RWPE1 (cell line): ENCODE measurements at regions not wholly inside any gene's neighbourhood (a gene's known extent, or its start where the extent isn't known, plus 50 kb on each side); places are given as distances from the start of the nearest gene placed in this dataset.

Experiments
- CTCF ChIA-PET: fragments of 350-600 bp; sonication (Branson Sonifier 250); formaldehyde crosslinking; extraction: SDS; loops from one replicate; lab custom pipeline; 2021; lab: Yijun Ruan, JAX
- POLR2A ChIA-PET: fragments of 400-600 bp; formaldehyde crosslinking; extraction: SDS; loops from one replicate; lab custom pipeline; 2020; ENCODE audit warnings: antibody characterized with exemption; ENCODE audit not compliant: low non-redundant PET; lab: Yijun Ruan, JAX
- DNase-seq: peaks from one replicate; pipeline ENCODE4 v3.0.0; 2012; ENCODE audit warnings: low spot score
- H3K27ac ChIP-seq: fragments of 450-650 bp; 2 replicates; pipeline ENCODE4 v1.5.1; 2017
- TF ChIP-seq, protein P1 (sequence below): fragments of 450-650 bp; conservative IDR thresholded peaks from 2 replicates; pipeline ENCODE4 v1.5.1; 2017; ENCODE audit warnings: low read depth, mild to moderate bottlenecking

DNA sequence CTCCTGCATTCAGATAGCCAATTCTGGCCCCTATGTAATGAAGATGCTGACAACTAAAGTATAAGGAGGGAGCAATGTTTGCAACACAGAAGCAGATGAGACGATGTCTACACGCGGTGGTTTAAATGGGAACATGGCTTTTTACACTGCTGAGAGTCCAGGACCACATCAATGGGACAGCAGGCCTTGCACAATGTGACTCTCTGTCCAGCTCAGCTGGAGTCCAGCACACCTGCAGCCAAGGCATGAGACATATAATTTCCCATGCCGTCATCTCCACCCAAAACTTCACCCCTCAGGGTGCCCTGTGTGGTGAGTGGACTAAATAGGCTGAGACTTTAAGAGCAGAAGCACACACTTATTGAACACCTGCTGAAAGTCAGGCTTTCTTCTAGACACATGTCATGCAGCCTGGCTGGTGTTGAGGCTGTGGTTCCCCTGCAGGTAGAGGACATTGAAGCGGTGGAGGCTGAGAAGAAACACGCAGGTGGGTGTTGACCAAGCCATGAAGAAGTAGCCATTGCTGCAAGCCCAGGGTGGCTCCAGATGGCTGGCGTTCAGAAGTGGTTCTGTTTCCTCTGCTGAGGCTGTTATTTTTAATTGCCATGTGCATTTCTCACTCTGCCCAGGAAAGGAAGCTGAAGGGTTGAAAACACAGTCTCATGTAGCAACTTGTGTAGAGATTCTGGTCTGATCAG, 345.6 kb downstream of the MYCN start:
- no peak for DNase-seq
- H3K27ac ChIP-seq = no peak overlapping the region
- CTCF ChIA-PET = interaction anchor here (0.6 to 0.7 kb wide), 2 partner anchors 108 to 648 kb away, joined by 3 read pairs; no protein-coding TSS in a partner anchor
- POLR2A ChIA-PET = no interaction called here
- TF ChIP-seq, protein P1, sequence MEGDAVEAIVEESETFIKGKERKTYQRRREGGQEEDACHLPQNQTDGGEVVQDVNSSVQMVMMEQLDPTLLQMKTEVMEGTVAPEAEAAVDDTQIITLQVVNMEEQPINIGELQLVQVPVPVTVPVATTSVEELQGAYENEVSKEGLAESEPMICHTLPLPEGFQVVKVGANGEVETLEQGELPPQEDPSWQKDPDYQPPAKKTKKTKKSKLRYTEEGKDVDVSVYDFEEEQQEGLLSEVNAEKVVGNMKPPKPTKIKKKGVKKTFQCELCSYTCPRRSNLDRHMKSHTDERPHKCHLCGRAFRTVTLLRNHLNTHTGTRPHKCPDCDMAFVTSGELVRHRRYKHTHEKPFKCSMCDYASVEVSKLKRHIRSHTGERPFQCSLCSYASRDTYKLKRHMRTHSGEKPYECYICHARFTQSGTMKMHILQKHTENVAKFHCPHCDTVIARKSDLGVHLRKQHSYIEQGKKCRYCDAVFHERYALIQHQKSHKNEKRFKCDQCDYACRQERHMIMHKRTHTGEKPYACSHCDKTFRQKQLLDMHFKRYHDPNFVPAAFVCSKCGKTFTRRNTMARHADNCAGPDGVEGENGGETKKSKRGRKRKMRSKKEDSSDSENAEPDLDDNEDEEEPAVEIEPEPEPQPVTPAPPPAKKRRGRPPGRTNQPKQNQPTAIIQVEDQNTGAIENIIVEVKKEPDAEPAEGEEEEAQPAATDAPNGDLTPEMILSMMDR = no peak

DNA sequence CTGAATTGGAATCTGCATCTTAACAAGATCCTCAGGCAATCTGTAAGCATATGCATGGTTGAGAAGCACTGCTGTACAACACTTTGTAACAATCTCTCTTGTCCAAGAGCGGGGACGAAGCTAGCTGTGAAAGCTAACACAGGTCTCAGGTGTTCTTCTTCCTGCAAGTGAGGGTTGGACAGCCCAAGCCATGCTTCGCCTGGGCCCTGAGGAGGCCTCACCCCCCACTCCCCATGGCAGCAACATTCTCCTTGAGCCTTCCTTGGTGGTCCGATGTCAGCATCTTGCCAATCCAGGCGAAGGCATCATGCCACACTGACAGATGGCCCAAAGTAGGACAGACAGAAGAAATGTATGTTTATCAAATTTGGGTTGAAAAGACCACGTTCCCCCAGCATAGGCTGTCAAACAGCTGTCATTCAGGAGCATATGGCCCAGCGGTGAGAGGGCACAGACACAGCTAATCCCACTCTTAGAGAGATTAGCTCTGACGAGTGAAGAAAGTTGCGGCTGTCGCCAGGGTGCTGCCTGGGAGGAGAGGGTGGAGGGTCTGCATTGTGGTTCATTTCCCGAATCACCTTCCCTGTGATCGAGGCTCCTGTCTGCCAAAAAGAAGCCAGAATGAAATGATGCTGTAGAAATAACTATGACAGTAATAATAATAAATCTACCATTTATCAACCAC, 344.7 kb downstream of the MYCN start:
- H3K27ac ChIP-seq = no peak overlapping the region
- DNase-seq = no peak
- TF ChIP-seq, protein P1 = no peak
- POLR2A ChIA-PET = no interaction called here
- CTCF ChIA-PET = interaction anchor here (0.7 kb wide), 1 partner anchor 462 kb away, joined by 3 read pairs; no protein-coding TSS in a partner anchor

DNA sequence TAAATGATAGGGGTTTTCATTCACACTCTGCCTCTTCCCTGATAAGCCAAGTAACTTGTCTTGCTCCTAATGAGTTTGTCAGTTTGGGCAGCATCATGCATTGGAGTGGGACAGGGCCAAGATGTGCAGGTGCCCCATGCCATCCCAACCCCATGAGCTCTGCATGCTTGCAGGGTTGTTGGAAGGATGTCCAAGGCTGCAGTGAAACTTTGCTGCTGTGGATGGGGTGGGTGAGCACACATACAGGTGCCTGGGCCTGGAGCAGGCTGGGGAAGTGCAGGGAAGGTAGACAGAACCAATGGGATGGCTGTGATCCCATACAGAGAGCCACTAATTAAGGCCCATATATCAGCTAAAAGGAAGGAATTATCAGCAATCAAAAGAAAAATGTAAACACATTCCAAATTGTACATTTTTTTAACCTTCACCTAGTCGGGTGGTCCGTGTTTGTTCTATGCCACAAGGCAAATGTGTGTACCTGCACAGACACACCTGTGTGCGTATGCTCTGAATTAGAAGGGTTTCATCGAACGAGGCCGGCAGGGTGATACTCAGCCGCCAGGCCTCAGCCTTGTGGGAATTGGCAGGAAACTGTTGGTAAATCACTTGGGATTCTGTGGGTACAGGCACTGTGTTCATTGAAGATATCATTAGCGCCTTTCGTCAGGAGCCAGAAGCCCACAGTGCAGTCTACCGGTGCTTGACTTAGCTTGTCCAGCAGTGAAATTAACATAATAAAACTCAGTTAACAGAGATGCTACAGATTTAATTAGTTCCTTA, 342.9 kb downstream of the MYCN start:
- POLR2A ChIA-PET = no interaction called here
- TF ChIP-seq, protein P1 = no peak
- DNase-seq = no peak
- CTCF ChIA-PET = interaction anchor here (2.0 kb wide), 1 partner anchor 343 kb away, joined by 10 read pairs; the partner anchor contains the start of gene MYCN
- H3K27ac ChIP-seq = no peak overlapping the region

DNA sequence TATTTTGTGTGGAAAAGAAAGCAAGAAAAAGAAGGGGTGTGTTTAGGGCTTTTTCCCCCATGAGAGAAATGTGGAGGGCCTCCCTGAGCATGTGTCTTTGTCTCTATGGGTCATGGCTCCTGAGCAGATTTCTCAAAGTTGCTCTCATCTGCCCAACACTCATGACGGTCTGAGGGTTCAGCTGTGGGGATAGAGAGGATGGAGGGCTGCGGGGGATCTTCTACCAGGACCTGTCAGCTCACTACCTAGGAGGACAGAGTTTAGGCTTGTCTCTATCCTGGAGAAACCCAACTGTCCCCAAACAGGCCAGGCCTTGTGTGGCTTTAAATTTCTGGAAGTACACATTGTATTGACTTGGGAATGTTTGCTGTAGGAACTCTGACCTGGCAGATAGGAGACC, 342.2 kb downstream of the MYCN start:
- ChIA-PET POLR2A (no interaction called here), CTCF (interaction anchor here (0.6 to 2.0 kb wide), 4 partner anchors 11 to 343 kb away, joined by 3 to 10 read pairs (median 4); partner anchors contain the start of gene MYCN)
- DNase-seq = no peak
- TF ChIP-seq, protein P1 = no peak
- no peak overlapping the region for H3K27ac ChIP-seq

DNA sequence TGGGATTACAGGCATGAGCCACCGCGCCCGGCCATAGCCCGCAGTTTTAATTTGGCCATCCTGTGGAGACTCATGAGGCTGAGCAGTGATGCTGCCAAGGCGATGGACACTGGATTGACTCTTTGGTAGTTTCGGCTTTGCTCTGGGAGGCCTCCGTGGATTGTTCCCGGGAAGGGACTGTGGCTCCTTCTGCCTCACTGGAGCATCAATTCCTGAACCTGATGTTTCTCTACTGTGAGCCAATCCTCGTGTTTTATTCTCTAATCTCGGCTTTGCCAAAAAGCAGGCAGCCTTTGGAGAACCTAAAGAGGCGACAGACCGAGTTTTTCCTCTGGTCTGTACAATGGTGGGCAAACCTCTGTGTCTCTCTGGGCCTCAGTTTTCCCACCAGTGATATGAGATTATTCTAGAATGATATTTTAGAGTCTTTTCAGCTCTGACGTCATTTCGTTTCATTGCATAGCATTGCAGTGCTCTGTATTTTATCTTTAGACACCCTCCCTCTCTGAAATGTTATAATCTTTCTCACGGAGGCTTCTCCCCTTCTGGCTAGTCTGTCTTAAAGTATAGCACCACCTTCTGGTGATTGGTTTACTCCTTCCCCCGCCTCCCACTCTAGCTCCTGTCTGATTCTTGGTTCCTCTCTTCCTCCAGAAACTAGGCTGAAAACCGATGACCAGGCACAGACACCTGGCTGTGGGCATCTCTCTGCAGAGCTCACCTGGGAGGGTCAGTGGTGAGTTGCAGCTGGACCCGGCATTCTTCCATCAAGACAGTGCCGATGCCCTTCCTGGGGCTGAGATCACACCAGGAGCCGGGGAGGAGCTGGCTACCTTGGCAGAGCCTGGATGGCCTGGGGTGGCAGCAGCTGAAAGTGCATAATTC, 341.3 kb downstream of the MYCN start:
- ChIA-PET CTCF (interaction anchor here (0.6 to 2.0 kb wide), 5 partner anchors 10 to 342 kb away, joined by 3 to 10 read pairs (median 3); partner anchors contain the start of gene MYCN), POLR2A (no interaction called here)
- TF ChIP-seq, protein P1 = no peak
- DNase-seq = peak; percentile 12
- no peak overlapping the region for H3K27ac ChIP-seq
